B cell (primary cell): ENCODE measurements at regions not wholly inside any gene's neighbourhood (a gene's known extent, or its start where the extent isn't known, plus 50 kb on each side); places are given as distances from the start of the nearest gene placed in this dataset.

Source experiments
- EZH2 ChIP-seq: IDR thresholded peaks from 2 replicates; pipeline ENCODE4 v1.6.1; 2012; ENCODE audit warnings: borderline replicate concordance, low read depth, mild to moderate bottlenecking, moderate library complexity, low read length; ENCODE audit not compliant: insufficient read depth, poor library complexity, severe bottlenecking
- TF ChIP-seq, protein P1 (sequence below): fragments of 200-600 bp; IDR thresholded peaks from one replicate; pipeline ENCODE4 v1.8.0; 2022; ENCODE audit warnings: antibody characterized with exemption, mild to moderate bottlenecking

DNA sequence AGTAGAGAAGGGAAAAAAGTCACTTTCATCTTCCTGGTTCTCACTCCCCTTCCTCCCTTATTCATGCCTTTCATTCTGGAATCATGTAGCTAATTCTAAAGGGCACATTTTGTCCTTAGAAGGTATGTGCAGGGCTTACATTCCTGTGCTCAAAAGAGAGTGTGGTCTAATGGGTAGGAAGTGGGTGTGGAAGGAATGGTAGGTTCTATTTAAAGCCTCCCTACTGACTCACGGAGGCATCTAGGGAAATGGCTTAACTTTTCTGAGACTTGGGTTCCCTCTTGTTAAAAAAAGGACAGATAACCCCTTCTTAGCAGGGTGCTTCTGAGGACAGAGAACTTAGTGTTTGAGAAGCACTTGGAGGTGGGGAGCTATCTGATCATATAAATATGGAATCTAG is 249.3 kb upstream of the DUSP10 start:
- TF ChIP-seq, protein P1, sequence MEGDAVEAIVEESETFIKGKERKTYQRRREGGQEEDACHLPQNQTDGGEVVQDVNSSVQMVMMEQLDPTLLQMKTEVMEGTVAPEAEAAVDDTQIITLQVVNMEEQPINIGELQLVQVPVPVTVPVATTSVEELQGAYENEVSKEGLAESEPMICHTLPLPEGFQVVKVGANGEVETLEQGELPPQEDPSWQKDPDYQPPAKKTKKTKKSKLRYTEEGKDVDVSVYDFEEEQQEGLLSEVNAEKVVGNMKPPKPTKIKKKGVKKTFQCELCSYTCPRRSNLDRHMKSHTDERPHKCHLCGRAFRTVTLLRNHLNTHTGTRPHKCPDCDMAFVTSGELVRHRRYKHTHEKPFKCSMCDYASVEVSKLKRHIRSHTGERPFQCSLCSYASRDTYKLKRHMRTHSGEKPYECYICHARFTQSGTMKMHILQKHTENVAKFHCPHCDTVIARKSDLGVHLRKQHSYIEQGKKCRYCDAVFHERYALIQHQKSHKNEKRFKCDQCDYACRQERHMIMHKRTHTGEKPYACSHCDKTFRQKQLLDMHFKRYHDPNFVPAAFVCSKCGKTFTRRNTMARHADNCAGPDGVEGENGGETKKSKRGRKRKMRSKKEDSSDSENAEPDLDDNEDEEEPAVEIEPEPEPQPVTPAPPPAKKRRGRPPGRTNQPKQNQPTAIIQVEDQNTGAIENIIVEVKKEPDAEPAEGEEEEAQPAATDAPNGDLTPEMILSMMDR: no peak
- TF ChIP-seq EZH2: no peak
